PC-3 (cell line): ENCODE measurements at regions not wholly inside any gene's neighbourhood (a gene's known extent, or its start where the extent isn't known, plus 50 kb on each side); places are given as distances from the start of the nearest gene placed in this dataset.

ENCODE experiments used
- EZH2 ChIP-seq: fragments of 300-600 bp; sonication (generic); IDR thresholded peaks from one replicate; pipeline ENCODE4 v1.6.1; 2017; ENCODE audit warnings: antibody characterized with exemption, mild to moderate bottlenecking, low read length; ENCODE audit not compliant: unreplicated experiment
- EZH2phosphoT487 ChIP-seq: fragments of 300-600 bp; sonication (generic); IDR thresholded peaks from 2 replicates; pipeline ENCODE4 v1.6.1; 2018; ENCODE audit warnings: mild to moderate bottlenecking, antibody characterized with exemption, low read length, borderline replicate concordance
- TF ChIP-seq, protein P1 (sequence below): fragments of 300-600 bp; sonication (generic); conservative IDR thresholded peaks from 2 replicates; pipeline ENCODE4 v1.5.1; 2017; ENCODE audit warnings: antibody characterized with exemption, low read depth, mild to moderate bottlenecking, low read length

- TF ChIP-seq, protein P1, sequence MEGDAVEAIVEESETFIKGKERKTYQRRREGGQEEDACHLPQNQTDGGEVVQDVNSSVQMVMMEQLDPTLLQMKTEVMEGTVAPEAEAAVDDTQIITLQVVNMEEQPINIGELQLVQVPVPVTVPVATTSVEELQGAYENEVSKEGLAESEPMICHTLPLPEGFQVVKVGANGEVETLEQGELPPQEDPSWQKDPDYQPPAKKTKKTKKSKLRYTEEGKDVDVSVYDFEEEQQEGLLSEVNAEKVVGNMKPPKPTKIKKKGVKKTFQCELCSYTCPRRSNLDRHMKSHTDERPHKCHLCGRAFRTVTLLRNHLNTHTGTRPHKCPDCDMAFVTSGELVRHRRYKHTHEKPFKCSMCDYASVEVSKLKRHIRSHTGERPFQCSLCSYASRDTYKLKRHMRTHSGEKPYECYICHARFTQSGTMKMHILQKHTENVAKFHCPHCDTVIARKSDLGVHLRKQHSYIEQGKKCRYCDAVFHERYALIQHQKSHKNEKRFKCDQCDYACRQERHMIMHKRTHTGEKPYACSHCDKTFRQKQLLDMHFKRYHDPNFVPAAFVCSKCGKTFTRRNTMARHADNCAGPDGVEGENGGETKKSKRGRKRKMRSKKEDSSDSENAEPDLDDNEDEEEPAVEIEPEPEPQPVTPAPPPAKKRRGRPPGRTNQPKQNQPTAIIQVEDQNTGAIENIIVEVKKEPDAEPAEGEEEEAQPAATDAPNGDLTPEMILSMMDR: no peak
- TF ChIP-seq EZH2phosphoT487 (no peak), EZH2 (no peak)
Measured at GRCh38 chr2:105999211-105999989, 194.7 kb downstream of the UXS1 start.
